BLaER1 (cell line): ENCODE measurements at regions not wholly inside any gene's neighbourhood (a gene's known extent, or its start where the extent isn't known, plus 50 kb on each side); places are given as distances from the start of the nearest gene placed in this dataset.
"Not testable (repeated sequence)": the region's sequence is repeated elsewhere in the genome, so short reads cannot be mapped to it uniquely, and the experiment has no call there.

Experiments
- H3K27ac ChIP-seq: shearing (Covaris generic); formaldehyde crosslinking; 2 replicates; pipeline ENCODE4 v1.8.1; 2022
- H3K27me3 ChIP-seq: shearing (Covaris generic); formaldehyde crosslinking; 2 replicates; pipeline ENCODE4 v1.8.1; 2022
- H3K36me3 ChIP-seq: shearing (Covaris generic); formaldehyde crosslinking; 2 replicates; pipeline ENCODE4 v1.8.1; 2022
- H3K4me1 ChIP-seq: shearing (Covaris generic); formaldehyde crosslinking; 2 replicates; pipeline ENCODE4 v1.8.1; 2022
- H3K4me2 ChIP-seq: shearing (Covaris generic); formaldehyde crosslinking; 2 replicates; pipeline ENCODE4 v1.8.1; 2022
- H3K4me3 ChIP-seq: shearing (Covaris generic); formaldehyde crosslinking; 2 replicates; pipeline ENCODE4 v1.8.1; 2022
- H3K9ac ChIP-seq: shearing (Covaris generic); formaldehyde crosslinking; 2 replicates; pipeline ENCODE4 v1.8.1; 2022
- H3K9me3 ChIP-seq: shearing (Covaris generic); formaldehyde crosslinking; 2 replicates; pipeline ENCODE4 v1.8.1; 2022
- H4K20me1 ChIP-seq: shearing (Covaris generic); formaldehyde crosslinking; 2 replicates; pipeline ENCODE4 v1.8.1; 2022
- Cebpa-rat ChIP-seq: shearing (Covaris generic); IDR thresholded peaks from 2 replicates; pipeline ENCODE4 v1.8.1; 2022

DNA sequence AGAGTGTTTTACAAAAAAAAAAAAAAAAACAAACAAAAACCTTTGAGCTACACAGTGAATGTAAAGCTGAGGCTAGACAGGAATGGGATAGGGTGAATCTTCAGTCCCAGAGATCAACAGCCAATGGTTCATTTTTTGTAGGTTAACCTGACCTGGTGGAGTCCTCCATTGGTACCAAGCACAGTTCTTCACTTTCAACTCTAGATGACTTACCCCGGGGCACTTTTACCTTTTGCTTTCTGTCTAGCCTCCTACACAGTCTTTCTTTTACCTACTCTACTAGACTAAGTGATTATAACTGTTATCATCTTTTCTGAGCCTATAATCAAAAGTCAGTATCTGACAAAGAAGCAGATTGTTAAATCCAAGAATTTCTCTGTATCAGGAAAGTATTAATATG lies 50.9 kb downstream of the ANXA2R start:
- no peaks in the 10 kb centered on the region for H4K20me1 ChIP-seq
- TF ChIP-seq Cebpa-rat = no peak
- H3K27me3 ChIP-seq = no peaks in the 10 kb centered on the region
- H3K4me3 ChIP-seq = no peak overlapping the region
- peaks cover 19% of the 10 kb centered on the region for H3K4me1 ChIP-seq
- H3K36me3 ChIP-seq = no peaks in the 10 kb centered on the region
- H3K27ac ChIP-seq = no peak overlapping the region
- no peak overlapping the region; the same call in 1 of the 2 replicates for H3K4me2 ChIP-seq
- peaks cover 18% of the 10 kb centered on the region for H3K9me3 ChIP-seq
- H3K9ac ChIP-seq = no peak overlapping the region

DNA sequence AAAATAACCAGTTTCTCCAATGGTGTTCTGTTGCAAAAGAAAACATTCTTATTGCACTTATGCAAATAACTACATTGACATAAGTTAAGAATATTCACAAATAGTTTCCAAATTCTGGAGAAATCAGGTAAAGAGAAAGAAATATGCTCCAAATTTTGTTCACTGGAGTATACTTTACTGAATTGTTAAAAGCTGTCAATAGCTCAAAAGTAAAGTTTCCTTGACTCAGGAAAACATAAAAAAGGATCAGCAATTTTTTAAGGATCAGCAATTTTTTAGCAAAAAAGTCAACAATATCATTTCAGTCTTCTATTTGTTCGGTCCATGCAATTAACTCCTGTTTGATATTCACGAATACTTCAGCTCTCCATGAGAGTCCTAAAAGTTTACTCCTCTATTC lies 51.6 kb downstream of the ANXA2R start:
- H3K4me1 ChIP-seq = peaks cover 19% of the 10 kb centered on the region
- H3K27ac ChIP-seq = no peak overlapping the region
- no peak overlapping the region for H3K4me3 ChIP-seq
- no peaks in the 10 kb centered on the region for H3K27me3 ChIP-seq
- H3K36me3 ChIP-seq = no peaks in the 10 kb centered on the region
- H3K9ac ChIP-seq = no peak overlapping the region
- no peak overlapping the region for H3K4me2 ChIP-seq
- H4K20me1 ChIP-seq = no peaks in the 10 kb centered on the region
- no peak for TF ChIP-seq Cebpa-rat
- H3K9me3 ChIP-seq = peaks cover 18% of the 10 kb centered on the region

DNA sequence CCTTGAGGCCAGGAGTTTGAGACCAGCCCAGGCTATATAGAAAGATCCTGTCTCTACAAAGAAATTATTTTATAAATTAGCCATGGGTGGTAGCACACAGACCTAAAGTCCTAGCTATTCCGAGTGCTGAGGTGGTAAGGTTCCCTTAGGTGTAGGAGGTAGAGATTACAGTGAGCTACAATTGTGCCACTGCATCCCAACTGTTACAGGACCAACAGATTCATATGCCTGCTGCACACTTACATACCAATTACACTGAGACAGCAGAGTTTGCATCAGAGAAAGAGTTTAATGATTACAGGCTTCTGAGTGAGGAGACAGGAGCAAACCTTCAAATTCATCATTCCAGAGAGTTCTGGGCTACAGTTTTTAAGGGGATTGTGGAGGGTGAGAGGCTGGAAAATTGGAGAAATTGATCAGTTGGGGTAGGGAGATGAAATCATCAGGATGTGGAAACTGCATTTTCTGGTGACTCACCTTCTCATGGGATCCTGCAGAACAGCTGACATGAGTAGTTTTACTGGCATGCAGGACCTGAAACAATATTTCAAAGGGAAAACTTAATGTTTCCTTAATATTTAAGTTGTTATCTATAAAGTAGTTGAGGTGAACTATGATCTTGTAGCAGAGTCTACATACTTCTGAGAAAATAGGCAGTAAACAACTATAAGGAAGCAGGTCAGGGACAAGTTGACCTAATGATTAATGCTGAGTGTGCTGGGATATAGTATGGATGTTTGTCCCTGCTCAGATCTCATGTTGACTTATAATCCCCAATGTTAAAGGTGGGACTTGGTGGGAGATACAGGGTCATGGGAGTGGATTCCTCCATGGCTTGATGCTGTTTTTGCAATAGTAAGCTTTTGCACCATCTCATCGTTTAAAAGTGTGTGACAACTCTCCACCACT lies 54.7 kb downstream of the ANXA2R start:
- no peaks in the 10 kb centered on the region for H4K20me1 ChIP-seq
- no peaks in the 10 kb centered on the region for H3K36me3 ChIP-seq
- H3K9ac ChIP-seq = no peak overlapping the region
- H3K4me2 ChIP-seq = no peak overlapping the region
- no peak overlapping the region for H3K4me3 ChIP-seq
- peaks cover 19% of the 10 kb centered on the region for H3K9me3 ChIP-seq
- TF ChIP-seq Cebpa-rat = no peak
- H3K27me3 ChIP-seq = no peaks in the 10 kb centered on the region
- H3K27ac ChIP-seq = no peak overlapping the region
- H3K4me1 ChIP-seq = peaks cover 8% of the 10 kb centered on the region

DNA sequence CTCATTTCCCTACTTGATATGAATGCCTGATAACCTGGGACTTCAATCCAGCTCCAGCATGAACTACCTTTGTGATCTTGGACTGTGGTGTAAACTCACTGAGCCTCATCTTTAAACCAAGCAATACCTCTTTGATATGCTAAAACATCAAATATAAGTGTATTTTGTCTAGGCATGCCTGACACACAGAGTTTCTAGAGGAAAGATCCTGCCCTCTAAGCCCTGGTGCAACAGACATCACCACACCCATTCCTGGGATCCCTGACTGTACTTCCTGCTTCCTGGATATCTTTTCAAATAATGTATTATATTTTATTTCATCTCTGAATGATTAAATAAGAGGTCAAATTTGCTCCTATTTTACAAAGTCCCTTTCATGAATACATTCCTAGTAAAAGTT lies 55.8 kb downstream of the ANXA2R start:
- H3K4me2 ChIP-seq = no peak overlapping the region
- H3K27ac ChIP-seq = no peak overlapping the region
- TF ChIP-seq Cebpa-rat = no peak
- no peak overlapping the region for H3K4me3 ChIP-seq
- H3K9ac ChIP-seq = no peak overlapping the region
- H3K4me1 ChIP-seq = no peaks in the 10 kb centered on the region
- H3K36me3 ChIP-seq = no peaks in the 10 kb centered on the region
- no peaks in the 10 kb centered on the region for H4K20me1 ChIP-seq
- H3K9me3 ChIP-seq = peaks cover 24% of the 10 kb centered on the region
- H3K27me3 ChIP-seq = no peaks in the 10 kb centered on the region

DNA sequence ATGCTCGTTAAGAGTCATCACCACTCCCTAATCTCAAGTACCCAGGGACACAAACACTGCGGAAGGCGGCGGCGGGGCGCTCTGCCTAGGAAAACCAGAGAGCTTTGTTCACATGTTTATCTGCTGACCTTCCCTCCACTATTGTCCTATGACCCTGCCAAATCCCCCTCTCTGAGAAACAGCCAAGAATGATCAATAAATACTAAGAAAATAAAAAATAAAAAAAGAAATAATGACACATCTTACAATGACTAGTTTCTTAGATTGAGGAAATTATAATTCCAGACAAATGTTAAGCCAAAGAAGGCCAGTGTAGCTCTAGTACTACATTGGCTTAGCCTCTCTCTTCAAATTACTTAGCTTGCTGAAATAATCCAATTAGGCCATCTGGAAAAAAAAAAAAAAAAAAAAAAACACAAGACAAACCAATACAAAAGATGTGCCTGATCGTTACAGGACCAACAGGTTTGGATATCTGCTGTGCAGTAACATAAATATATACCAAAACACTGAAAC lies 58.0 kb downstream of the ANXA2R start:
- Histone ChIP-seq H3K27me3 (no peaks in the 10 kb centered on the region), H3K4me2 (no peak overlapping the region), H3K36me3 (no peaks in the 10 kb centered on the region), H3K4me1 (no peaks in the 10 kb centered on the region), H3K9ac (no peak overlapping the region), H4K20me1 (no peaks in the 10 kb centered on the region), H3K9me3 (peaks cover 21% of the 10 kb centered on the region), H3K4me3 (no peak overlapping the region), H3K27ac (no peak overlapping the region)
- TF ChIP-seq Cebpa-rat = no peak

DNA sequence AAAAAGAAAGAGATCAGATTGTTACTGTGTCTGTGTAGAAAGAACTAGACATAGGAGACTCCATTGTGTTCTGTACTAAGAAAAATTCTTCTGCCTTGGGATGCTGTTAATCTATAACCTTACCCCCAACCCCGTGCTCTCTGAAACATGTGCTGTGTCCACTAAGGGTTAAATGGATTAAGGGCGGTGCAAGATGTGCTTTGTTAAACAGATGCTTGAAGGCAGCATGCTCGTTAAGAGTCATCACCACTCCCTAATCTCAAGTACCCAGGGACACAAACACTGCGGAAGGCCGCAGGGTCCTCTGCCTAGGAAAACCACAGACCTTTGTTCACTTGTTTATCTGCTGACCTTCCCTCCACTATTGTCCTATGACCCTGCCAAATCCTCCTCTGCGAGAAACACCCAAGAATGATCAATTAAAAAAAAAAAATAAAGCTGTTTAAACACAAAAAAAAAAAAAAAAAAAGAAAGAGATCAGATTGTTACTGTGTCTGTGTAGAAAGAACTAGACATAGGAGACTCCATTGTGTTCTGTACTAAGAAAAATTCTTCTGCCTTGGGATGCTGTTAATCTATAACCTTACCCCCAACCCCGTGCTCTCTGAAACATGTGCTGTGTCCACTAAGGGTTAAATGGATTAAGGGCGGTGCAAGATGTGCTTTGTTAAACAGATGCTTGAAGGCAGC lies 58.6 kb downstream of the ANXA2R start:
- not testable (repeated sequence) for H3K4me1 ChIP-seq, H3K4me2 ChIP-seq, H3K27ac ChIP-seq, H3K9ac ChIP-seq, H3K36me3 ChIP-seq, H3K27me3 ChIP-seq, H4K20me1 ChIP-seq, H3K4me3 ChIP-seq
- peaks cover 21% of the 10 kb centered on the region for H3K9me3 ChIP-seq

DNA sequence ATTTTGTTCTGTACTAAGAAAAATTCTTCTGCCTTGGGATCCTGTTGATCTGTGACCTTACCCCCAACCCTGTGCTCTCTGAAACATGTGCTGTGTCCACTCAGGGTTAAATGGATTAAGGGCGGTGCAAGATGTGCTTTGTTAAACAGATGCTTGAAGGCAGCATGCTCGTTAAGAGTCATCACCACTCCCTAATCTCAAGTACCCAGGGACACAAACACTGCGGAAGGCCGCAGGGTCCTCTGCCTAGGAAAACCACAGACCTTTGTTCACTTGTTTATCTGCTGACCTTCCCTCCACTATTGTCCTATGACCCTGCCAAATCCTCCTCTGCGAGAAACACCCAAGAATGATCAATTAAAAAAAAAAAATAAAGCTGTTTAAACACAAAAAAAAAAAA lies 59.1 kb downstream of the ANXA2R start:
- not testable (repeated sequence) for H3K9ac ChIP-seq, H4K20me1 ChIP-seq, H3K4me3 ChIP-seq, H3K36me3 ChIP-seq, H3K27me3 ChIP-seq, H3K4me1 ChIP-seq, H3K27ac ChIP-seq, H3K4me2 ChIP-seq
- peaks cover 21% of the 10 kb centered on the region for H3K9me3 ChIP-seq

DNA sequence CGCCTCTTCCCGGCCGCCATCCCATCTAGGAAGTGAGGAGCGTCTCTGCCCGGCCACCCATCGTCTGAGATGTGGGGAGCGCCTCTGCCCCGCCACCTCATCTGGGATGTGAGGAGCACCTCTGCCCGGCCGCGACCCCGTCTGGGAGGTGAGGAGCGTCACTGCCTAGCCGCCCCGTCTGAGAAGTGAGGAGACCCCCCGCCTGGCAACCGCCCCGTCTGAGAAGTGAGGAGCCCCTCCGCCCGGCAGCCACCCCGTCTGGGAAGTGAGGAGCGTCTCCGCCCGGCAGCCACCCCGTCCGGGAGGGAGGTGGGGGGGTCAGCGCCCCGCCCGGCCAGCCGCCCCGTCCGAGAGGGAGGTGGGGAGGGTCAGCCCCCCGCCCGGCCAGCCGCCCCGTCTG lies 59.7 kb downstream of the ANXA2R start:
- not testable (repeated sequence) for H3K27me3 ChIP-seq, H3K27ac ChIP-seq, H3K9ac ChIP-seq, H4K20me1 ChIP-seq, H3K36me3 ChIP-seq, H3K4me1 ChIP-seq, H3K4me2 ChIP-seq, H3K4me3 ChIP-seq
- peaks cover 21% of the 10 kb centered on the region for H3K9me3 ChIP-seq

DNA sequence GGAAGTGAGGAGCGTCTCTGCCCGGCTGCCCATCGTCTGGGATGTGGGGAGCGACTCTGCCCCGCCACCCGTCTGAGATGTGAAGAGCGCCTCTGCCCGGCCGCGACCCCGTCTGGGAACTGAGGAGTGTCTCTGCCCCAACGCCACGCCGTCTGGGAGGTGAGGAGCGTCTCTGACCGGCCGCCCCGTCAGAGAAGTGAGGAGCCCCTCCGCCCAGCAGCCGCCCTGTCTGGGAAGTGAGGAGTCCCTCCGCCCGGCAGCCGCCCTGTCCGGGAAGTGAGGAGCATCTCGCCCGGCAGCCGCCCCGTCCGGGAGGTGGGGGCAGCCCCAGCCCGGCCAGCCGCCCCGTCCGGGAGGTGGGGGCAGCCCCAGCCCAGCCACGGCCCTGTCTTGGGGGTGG lies 60.9 kb downstream of the ANXA2R start:
- H3K4me3 ChIP-seq, H3K27ac ChIP-seq, H3K9ac ChIP-seq, H4K20me1 ChIP-seq, H3K36me3 ChIP-seq, H3K4me2 ChIP-seq, H3K27me3 ChIP-seq, H3K4me1 ChIP-seq: not testable (repeated sequence)
- peaks cover 21% of the 10 kb centered on the region for H3K9me3 ChIP-seq

DNA sequence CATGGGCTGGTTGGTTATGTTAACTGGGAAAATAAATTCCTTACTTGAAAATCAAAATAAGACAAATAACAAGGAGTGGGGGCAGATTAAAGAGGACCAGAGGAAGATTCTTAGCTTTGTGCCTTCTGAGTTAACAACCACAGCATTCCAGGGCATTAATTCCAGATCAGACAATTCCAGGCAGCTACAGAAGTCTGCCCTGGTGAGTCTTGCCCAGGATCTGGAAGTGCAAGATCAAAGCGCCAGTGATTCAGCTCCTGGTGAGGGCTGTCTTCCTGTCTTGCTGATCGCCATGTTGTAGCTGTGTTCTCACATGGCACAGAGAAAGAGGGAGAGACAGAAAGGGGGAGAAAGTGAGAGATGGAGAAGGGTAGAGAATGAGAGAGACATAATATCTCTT lies 65.6 kb downstream of the ANXA2R start:
- TF ChIP-seq Cebpa-rat = no peak

More for the DNA sequence above, 65.6 kb downstream of the ANXA2R start:
- Histone ChIP-seq H3K9me3 (peaks cover 36% of the 10 kb centered on the region), H3K36me3 (0 out of 2 replicates have a peak, but pooled peaks cover 4% of the 10 kb centered on the region), H3K4me3 (no peak overlapping the region), H3K4me2 (no peak overlapping the region), H3K9ac (no peak overlapping the region), H3K27me3 (no peaks in the 10 kb centered on the region), H3K4me1 (peaks cover 10% of the 10 kb centered on the region), H4K20me1 (no peaks in the 10 kb centered on the region), H3K27ac (no peak overlapping the region)
